Spinal cord (tissue), 9 donors: ENCODE measurements at regions not wholly inside any gene's neighbourhood (a gene's known extent, or its start where the extent isn't known, plus 50 kb on each side); places are given as distances from the start of the nearest gene placed in this dataset.

Experiments
- DNase-seq, 6 donors: peaks; one replicate each; pipeline versions ENCODE4 v3.0.0 to v3.0.0-alpha.2; 2013 to 2015; ENCODE audit warnings: low spot score in 6 of 6, low read depth in 4 of 6
- H3K27ac ChIP-seq: one replicate; pipeline ENCODE4 v1.5.1; 2013; ENCODE audit warnings: low read depth, low read length, control low read depth
- H3K27me3 ChIP-seq: one replicate; pipeline ENCODE4 v1.6.1; 2013; ENCODE audit warnings: low read length; ENCODE audit not compliant: control insufficient read depth, insufficient read depth
- H3K36me3 ChIP-seq: one replicate; pipeline ENCODE4 v1.6.1; 2013; ENCODE audit warnings: low read length; ENCODE audit not compliant: control insufficient read depth, insufficient read depth
- H3K4me1 ChIP-seq: one replicate; pipeline ENCODE4 v1.6.1; 2013; ENCODE audit warnings: low read length; ENCODE audit not compliant: control insufficient read depth, insufficient read depth
- H3K4me3 ChIP-seq: one replicate; pipeline ENCODE4 v1.5.1; 2013; ENCODE audit warnings: low read depth, low read length, control low read depth
- H3K9me3 ChIP-seq: one replicate; pipeline ENCODE4 v1.6.1; 2013; ENCODE audit warnings: low read length; ENCODE audit not compliant: control insufficient read depth, insufficient read depth
- WGBS: methylation state at CpG from one replicate; pipeline ENCODE4 v1.1.5; 2013; ENCODE audit warnings: missing lambda C conversion rate; ENCODE audit not compliant: insufficient coverage; 5-methylcytosine and 5-hydroxymethylcytosine counted together
- donor health status: healthy.

DNA sequence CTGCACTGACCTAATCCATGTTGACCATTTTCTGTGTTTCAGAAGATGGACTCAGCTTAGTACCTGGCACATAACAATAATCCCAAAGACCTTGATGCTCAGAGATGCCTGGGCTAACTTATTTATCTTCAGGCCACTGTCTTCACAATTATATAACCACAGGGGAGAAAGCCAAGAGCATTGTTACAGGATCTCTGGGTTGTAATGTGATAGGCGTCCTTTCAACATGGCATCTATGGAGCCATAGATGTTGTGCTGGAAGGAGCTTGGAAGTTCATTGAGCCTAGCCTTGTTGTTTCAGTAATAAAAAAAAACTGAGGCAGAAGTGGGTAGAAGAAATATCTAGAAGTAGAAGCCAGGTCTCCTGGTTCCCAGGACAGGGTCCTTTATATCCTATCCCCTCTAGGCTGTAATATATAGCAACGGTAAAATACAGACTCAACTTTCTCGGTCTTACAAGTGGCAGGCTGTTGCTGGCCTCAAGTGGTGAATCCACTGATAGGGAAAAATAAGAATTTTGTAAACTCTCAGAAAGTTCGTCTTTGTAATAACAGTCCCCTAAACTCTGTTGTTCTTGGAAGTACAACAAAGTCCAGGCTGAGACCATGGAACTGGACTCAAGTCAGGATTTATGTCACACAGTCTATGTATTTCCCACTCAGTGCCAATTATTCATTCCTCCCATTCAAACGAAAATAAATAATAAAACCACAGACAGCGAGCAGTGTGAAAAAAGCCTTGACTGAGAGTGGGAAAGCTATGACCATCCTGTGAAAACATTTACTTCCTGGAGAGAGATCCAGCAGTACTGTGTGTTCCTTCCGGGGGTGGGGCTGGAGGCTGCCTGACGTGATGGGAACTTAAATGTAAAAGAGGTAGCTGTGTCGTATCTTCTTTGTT lies 277.6 kb downstream of the REEP3 start:
- no peaks in the 10 kb centered on the region for H3K36me3 ChIP-seq
- no peaks in the 10 kb centered on the region for H3K9me3 ChIP-seq
- no peaks in the 10 kb centered on the region for H3K27me3 ChIP-seq
- peak in 3 of 6 donors; percentile 17 to 80 (median 35) for DNase-seq
- H3K27ac ChIP-seq: peak overlapping the region; percentile 59
- H3K4me1 ChIP-seq: no peaks in the 10 kb centered on the region
- WGBS: 29% methylated on average over 5 of the region's 9 CpGs
- H3K4me3 ChIP-seq: no peak overlapping the region

DNA sequence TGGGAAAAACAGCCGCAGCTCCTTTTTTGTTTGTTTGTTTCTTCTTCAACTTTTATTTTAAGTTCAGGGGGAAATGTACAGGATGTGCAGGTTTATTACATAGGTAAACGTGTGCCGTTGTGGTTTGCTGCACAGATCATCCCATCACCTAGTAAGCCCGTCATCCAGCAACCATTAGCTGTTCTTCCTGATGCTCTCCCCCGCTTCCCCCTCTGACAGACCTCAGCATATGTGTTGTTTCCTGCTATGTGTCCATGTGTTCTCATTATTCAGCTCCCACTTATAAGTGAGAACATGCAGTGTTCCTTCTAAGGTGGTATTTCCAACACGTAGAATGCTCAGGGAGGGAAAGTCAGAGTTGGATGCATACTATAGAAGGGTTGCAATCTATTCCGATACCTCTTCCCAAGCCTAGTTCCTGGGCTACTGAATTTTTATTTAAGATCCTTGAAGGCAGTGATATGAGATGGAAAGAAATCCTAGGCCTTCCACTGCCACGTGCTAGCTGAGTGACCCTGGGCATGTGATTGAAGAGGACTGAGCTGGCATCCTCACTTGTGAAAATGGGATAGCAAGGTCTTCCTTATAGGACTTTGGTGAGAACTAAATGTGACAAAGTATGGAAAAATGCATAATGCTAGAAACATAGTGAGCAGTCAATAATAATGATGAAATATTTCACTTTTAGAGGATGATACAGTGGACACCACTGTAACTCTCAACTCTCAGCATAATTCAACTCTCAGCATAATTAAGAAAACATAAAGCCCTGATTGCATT lies 278.5 kb downstream of the REEP3 start:
- 81% methylated on average over 4 of the region's 8 CpGs for WGBS
- no peaks in the 10 kb centered on the region for H3K36me3 ChIP-seq
- H3K4me1 ChIP-seq: no peaks in the 10 kb centered on the region
- H3K27ac ChIP-seq: peak overlapping the region; percentile 59
- no peaks in the 10 kb centered on the region for H3K27me3 ChIP-seq
- H3K4me3 ChIP-seq: no peak overlapping the region
- no peak for DNase-seq
- no peaks in the 10 kb centered on the region for H3K9me3 ChIP-seq

DNA sequence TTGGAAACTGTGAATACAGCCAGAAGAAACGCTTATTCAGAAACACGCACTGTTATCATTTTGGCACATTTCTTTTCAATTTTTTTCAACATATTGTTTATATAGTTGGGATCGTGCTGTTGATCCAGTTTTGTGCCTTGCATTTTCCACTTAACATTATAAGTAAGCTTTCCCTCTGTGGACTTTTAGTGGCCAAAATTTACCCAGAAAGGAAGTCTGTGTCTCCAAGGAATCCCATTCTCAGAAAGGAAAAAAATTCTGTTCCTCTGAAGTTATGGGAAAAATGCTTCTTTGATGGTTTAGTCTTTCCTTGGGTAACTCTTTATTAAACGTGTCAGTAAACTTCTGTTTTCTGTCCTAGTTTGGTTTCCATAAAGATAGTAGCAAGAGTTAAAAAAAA lies 280.0 kb downstream of the REEP3 start:
- Histone ChIP-seq H3K4me1 (no peaks in the 10 kb centered on the region), H3K27ac (no peak overlapping the region), H3K36me3 (no peaks in the 10 kb centered on the region), H3K9me3 (no peaks in the 10 kb centered on the region), H3K4me3 (no peak overlapping the region), H3K27me3 (no peaks in the 10 kb centered on the region)
- WGBS: no CpG with 5 or more reads among the region's 4 CpGs
- DNase-seq: no peak

DNA sequence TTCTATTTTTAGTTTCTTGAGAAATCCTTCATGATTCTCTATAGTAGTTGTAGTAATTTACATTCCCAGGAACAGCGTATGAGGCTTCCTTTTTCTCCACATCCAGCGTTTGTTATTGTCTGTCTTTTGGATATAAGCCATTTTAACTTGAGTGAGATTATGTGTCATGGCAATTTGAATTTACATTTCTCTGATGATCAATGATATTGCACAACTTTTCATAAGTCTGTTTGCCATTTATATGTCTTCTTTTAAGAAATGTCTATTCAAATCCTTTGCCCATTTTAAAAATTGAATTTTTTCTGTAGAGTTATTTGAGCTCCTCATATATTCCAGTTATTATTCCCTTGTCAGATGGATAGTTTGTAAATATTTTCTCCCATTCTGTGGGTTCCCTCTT lies 285.1 kb downstream of the REEP3 start:
- no peak for DNase-seq

DNA sequence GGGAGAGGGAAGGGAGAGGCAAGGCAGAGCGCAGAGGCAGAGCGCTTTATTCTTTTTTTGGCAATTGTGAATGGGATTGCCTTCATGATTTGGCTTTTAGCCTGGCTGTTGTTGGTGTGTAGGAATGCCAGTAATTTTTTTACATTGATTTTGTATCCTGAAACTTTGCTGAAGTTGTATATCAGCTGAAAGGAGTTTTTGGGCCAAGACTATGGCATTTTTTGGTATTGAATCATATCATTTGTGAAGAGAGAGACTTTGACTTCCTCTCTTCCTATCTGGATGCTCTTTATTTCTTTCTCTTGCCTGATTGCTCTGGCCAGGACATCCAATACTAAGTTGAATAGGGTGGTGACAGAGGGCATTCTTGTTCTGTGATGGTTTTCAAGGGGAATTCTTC lies 291.3 kb downstream of the REEP3 start:
- H3K36me3 ChIP-seq: no peaks in the 10 kb centered on the region
- H3K27me3 ChIP-seq: no peaks in the 10 kb centered on the region
- no peaks in the 10 kb centered on the region for H3K9me3 ChIP-seq
- no peak overlapping the region for H3K4me3 ChIP-seq
- H3K4me1 ChIP-seq: no peaks in the 10 kb centered on the region
- 80% methylated on average over 1 of the region's 2 CpGs for WGBS
- DNase-seq: no peak
- H3K27ac ChIP-seq: no peak overlapping the region

More for the DNA sequence above, 285.1 kb downstream of the REEP3 start:
- H3K4me3 ChIP-seq: no peak overlapping the region
- no peaks in the 10 kb centered on the region for H3K36me3 ChIP-seq
- H3K9me3 ChIP-seq: no peaks in the 10 kb centered on the region
- no peaks in the 10 kb centered on the region for H3K4me1 ChIP-seq
- no peak overlapping the region for H3K27ac ChIP-seq
- H3K27me3 ChIP-seq: no peaks in the 10 kb centered on the region
- WGBS: no CpG with 5 or more reads among the region's 2 CpGs

DNA sequence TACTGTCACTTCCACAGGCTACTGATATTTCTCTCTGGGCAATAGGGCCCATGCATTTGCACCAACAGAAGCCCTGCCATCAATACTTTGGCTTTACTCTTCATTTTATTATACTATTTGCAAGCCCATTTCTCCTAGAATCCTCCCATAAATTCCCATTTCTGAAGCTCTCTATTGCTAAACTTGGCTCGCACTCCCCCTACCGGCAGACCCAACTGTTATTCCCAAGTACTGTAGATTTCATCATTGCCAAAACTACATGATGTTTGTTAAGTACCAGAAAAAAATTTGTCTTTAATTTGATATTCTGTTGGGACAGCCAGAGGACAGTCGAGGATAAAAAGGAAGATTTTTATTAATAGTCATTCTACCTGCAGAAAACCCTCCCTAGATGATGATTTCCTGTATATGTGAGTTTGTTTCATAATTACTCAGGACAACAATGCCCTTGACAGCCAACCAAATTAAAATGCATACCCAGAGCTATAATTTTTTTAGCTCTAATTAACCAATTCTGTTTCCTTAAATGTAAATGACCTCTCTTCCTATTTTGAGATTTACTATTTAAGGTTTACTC lies 298.6 kb downstream of the REEP3 start:
- Histone ChIP-seq H3K36me3 (no peaks in the 10 kb centered on the region), H3K27me3 (no peaks in the 10 kb centered on the region), H3K4me1 (no peaks in the 10 kb centered on the region), H3K4me3 (no peak overlapping the region), H3K27ac (no peak overlapping the region), H3K9me3 (peaks cover 1% of the 10 kb centered on the region)
- peak in 4 of 6 donors; percentile 28 to 82 (median 56) for DNase-seq
- WGBS: no CpG with 5 or more reads among the region's 3 CpGs

DNA sequence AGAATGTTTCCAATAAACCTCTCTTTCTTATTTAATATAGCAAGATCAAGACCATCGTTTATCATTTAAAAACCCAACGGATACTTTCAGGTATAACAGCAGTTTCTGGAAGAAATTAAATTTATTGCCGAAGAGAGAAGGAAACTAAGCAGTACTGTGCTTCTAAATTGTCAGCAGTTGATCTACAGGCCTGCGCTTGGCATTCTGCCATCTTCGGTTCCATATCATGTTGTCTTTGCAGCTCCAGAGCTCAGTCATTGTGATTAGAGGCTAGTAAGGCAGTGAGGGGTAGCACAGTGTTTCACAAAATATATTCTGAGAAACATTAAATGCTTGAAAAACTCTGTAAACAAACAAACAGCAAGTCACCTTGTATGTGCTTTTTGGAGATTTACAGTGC lies 301.3 kb downstream of the REEP3 start:
- Histone ChIP-seq H3K27me3 (no peaks in the 10 kb centered on the region), H3K4me1 (no peaks in the 10 kb centered on the region), H3K36me3 (no peaks in the 10 kb centered on the region), H3K4me3 (no peak overlapping the region), H3K9me3 (peaks cover 1% of the 10 kb centered on the region), H3K27ac (no peak overlapping the region)
- 63% methylated on average over 3 of the region's 5 CpGs for WGBS
- DNase-seq: no peak

DNA sequence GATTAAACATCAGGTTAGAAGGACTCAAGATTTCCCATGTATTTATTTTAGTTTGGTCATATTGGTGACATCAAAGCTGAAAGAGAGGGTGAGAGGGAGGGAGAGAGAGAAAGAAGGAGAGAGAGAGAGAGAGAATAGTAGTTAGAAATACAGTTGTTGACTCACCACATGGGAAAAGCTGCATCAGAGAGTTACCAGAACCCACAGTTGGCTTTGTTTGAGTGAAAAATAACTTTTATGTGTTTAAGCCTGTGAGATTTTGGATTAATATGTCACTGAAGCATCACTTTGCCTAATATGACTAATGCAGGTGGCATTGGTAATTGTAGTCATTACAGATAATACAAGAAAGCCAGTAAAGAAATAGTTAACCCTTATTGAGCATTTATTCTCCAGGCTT lies 303.9 kb downstream of the REEP3 start:
- Histone ChIP-seq H3K4me3 (no peak overlapping the region), H3K9me3 (peaks cover 1% of the 10 kb centered on the region), H3K27ac (no peak overlapping the region), H3K4me1 (no peaks in the 10 kb centered on the region), H3K36me3 (no peaks in the 10 kb centered on the region), H3K27me3 (no peaks in the 10 kb centered on the region)
- no peak for DNase-seq

DNA sequence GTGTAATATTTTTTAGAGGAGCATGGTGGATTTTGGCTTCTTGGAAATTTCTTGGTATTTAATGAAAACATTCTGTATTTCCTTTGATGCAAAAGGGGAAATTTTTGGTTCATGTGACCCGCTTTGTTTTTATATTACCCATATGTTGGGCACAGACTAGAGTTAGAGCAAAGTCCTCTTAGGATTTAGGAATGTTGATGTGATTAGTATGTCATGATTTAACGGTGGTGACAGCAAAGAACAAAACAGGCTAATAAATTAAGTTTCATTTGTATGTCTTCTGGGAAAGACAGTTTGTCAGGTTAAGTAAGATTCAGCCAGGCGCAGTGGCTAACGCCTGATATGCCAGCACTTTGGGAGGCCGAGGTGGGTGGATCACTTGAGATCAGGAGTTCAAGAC lies 304.6 kb downstream of the REEP3 start:
- H3K36me3 ChIP-seq: no peaks in the 10 kb centered on the region
- no peak overlapping the region for H3K27ac ChIP-seq
- no peaks in the 10 kb centered on the region for H3K4me1 ChIP-seq
- no peak for DNase-seq
- WGBS: no CpG with 5 or more reads among the region's 5 CpGs
- H3K4me3 ChIP-seq: no peak overlapping the region
- no peaks in the 10 kb centered on the region for H3K27me3 ChIP-seq
- H3K9me3 ChIP-seq: peaks cover 1% of the 10 kb centered on the region
